ENCODE measurements at regions not wholly inside any gene's neighbourhood (a gene's known extent, or its start where the extent isn't known, plus 50 kb on each side); places are given as distances from the start of the nearest gene placed in this dataset.
"Not testable (repeated sequence)": the region's sequence is repeated elsewhere in the genome, so short reads cannot be mapped to it uniquely, and the experiment has no call there.

- no peak for DNase-seq
Observed at GRCh38 chr12:105595440-105595839, 264.9 kb downstream of the C12orf75 start.

- no peak for DNase-seq
Observed at GRCh38 chr12:105596731-105597130, 266.2 kb downstream of the C12orf75 start.

- no peak for DNase-seq
Observed at GRCh38 chr12:105598031-105598430, 267.5 kb downstream of the C12orf75 start.

- no peak for DNase-seq
Observed at GRCh38 chr12:105600911-105601545, 270.5 kb downstream of the C12orf75 start.

- DNase-seq: not testable (repeated sequence)
Observed at GRCh38 chr12:105602312-105602711, 271.8 kb downstream of the C12orf75 start.

GRCh38 chr12:105604281-105604680, 273.8 kb downstream of the C12orf75 start:
- DNase-seq: not testable (repeated sequence)

- not testable (repeated sequence) for DNase-seq
Observed at GRCh38 chr12:105606613-105607012, 276.1 kb downstream of the C12orf75 start.

- DNase-seq: not testable (repeated sequence)
Observed at GRCh38 chr12:105609001-105609400, 278.5 kb downstream of the C12orf75 start.

GRCh38 chr12:105610459-105610858, 280.0 kb downstream of the C12orf75 start:
- DNase-seq: no peak

- DNase-seq: no peak
Observed at GRCh38 chr12:105611340-105611739, 280.8 kb downstream of the C12orf75 start.

- no peak for DNase-seq
Observed at GRCh38 chr12:105613269-105613668, 282.8 kb downstream of the C12orf75 start.

GRCh38 chr12:105613887-105614286, 283.4 kb downstream of the C12orf75 start:
- no peak for DNase-seq

- no peak for DNase-seq
Observed at GRCh38 chr12:105616971-105617540, 286.6 kb downstream of the C12orf75 start.

GRCh38 chr12:105622220-105622619, 291.7 kb downstream of the C12orf75 start:
- no peak for DNase-seq

GRCh38 chr12:105622846-105623736, 292.6 kb downstream of the C12orf75 start:
- no peak for DNase-seq

GRCh38 chr12:105626653-105627052, 296.2 kb downstream of the C12orf75 start:
- DNase-seq: no peak

- DNase-seq: no peak
Observed at GRCh38 chr12:105637470-105637869, 307.0 kb downstream of the C12orf75 start.

GRCh38 chr12:105640761-105641160, 310.3 kb downstream of the C12orf75 start:
- no peak for DNase-seq

- DNase-seq: no peak
Observed at GRCh38 chr12:105641749-105642148, 311.3 kb downstream of the C12orf75 start.

GRCh38 chr12:105644770-105645169, 314.3 kb downstream of the C12orf75 start:
- DNase-seq: no peak

GRCh38 chr12:105654606-105655005, 324.1 kb downstream of the C12orf75 start:
- DNase-seq: no peak

GRCh38 chr12:105658389-105658788, 327.9 kb downstream of the C12orf75 start:
- DNase-seq: no peak

GRCh38 chr12:105659355-105660075, 329.0 kb downstream of the C12orf75 start:
- no peak for DNase-seq
